ENCODE measurements at regions not wholly inside any gene's neighbourhood (a gene's known extent, or its start where the extent isn't known, plus 50 kb on each side); places are given as distances from the start of the nearest gene placed in this dataset.

DNA sequence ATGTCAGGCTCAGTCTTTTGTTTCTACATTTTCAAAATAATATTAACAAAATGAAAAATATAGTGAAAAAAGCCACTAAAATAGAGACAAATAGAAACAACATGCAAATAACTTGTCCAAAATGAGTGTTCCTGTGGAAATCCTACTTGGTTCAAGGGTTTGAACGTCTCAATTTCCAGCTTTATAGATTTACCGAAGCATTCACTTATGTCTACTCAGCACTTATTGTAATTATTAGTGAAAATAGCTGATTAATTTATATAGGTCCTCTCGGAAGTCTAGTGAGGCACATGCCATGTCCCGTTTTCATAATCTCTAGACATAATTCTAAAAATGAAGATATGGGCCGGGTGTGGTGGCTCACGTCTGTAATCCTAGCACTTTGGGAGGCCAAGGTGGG is 99.9 kb upstream of the NFIB start:
- TF ChIP-seq, protein P1, sequence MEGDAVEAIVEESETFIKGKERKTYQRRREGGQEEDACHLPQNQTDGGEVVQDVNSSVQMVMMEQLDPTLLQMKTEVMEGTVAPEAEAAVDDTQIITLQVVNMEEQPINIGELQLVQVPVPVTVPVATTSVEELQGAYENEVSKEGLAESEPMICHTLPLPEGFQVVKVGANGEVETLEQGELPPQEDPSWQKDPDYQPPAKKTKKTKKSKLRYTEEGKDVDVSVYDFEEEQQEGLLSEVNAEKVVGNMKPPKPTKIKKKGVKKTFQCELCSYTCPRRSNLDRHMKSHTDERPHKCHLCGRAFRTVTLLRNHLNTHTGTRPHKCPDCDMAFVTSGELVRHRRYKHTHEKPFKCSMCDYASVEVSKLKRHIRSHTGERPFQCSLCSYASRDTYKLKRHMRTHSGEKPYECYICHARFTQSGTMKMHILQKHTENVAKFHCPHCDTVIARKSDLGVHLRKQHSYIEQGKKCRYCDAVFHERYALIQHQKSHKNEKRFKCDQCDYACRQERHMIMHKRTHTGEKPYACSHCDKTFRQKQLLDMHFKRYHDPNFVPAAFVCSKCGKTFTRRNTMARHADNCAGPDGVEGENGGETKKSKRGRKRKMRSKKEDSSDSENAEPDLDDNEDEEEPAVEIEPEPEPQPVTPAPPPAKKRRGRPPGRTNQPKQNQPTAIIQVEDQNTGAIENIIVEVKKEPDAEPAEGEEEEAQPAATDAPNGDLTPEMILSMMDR (IDR thresholded peaks at IDR 0.05): no peak
- DNase-seq (ENCODE audit: low spot score) (no peak), ATAC-seq (ENCODE audit: low FRiP score) (no peak)

DNA sequence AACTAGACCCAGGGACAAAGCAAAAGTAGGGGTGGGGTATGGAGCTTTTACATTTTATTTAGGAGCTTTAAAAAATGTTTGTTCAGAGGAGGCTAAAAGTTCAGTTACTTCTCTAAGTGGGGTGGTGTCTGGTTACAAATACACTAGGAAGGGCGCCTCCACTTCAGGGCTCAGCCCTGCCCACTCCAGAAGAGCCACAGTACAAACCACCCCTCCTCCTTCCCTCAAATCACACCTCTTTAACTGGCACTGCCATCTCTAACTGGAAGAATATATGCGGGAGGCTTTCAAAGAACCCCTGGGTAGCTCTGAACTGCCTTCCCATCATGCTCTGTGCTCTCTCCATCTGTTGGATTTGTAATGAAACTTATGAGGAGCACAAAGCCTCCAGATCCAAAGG is 98.8 kb upstream of the NFIB start:
- DNase-seq (ENCODE audit: low spot score) (no peak), ATAC-seq (ENCODE audit: low FRiP score) (no peak)
- TF ChIP-seq, protein P1 (IDR thresholded peaks at IDR 0.05): no peak

DNA sequence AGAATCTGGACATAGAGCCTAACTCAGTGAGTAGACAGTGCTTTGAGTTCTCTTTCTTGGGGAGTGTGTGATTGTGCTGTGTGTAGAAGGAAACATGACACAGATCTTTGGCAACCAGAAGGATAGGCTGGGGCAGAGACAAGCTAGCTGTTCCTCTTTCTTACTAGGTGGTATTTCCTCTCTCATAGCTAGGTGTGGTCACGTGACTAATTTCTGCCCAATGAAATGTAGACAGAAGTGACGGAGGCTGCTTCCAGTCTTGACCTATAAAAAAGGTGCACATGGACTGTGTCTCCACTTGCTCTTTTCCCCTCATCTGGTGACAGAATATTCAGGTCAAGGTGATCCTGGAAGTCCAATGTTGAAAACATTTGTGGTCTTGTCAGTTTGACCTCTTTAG is 92.5 kb upstream of the NFIB start:
- ATAC-seq (ENCODE audit: low FRiP score) (no peak), DNase-seq (ENCODE audit: low spot score) (no peak)
- TF ChIP-seq, protein P1 (IDR thresholded peaks at IDR 0.05): no peak

DNA sequence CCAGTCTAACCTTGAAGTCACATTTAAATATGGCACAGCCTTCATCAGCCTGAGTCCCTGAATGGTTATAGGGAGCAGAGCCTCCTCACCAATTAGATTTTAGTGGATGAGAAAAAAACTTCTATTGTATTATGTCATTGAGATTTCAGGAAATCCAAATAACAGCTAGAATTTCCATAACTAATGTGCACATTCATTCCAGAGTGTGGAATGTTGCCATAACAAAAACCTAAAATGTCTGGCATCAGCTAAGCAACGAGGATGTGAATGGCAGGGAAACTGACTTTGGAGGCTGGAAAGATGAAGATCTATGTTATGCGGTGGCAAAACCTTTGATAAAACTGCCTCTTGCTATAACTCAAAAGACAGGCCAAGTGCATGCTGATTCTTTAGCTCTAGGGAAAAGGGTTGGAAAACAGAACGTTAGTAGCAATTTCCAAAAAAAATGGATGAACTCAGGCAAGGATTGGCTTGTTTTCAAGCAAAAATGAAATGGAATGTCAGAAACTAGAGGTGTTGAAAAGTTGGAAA is 91.3 kb upstream of the NFIB start:
- TF ChIP-seq, protein P1 (IDR thresholded peaks at IDR 0.05): no peak
- ATAC-seq (ENCODE audit: low FRiP score) (no peak), DNase-seq (ENCODE audit: low spot score) (no peak)

DNA sequence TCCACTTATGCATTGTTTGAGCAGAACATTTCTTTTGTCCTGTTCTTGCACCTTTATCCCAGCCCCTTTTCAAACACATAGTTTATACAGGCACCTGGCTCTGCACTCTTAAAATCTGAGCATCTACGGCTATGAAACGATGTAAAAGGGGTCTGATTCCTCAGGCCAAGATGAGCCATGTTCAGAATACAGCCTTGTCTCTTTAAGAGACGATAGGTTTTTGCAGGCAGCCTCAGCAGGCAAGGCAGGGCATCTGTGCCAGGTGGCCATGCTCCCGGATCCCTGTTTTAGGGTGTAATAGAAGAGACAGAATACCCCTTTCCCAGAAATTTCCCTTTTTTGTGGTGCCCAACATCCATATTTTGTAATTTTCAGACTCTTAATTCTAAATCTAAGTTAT is 89.1 kb upstream of the NFIB start:
- DNase-seq (ENCODE audit: low spot score) (no peak), ATAC-seq (ENCODE audit: low FRiP score) (no peak)
- TF ChIP-seq, protein P1 (IDR thresholded peaks at IDR 0.05): no peak

DNA sequence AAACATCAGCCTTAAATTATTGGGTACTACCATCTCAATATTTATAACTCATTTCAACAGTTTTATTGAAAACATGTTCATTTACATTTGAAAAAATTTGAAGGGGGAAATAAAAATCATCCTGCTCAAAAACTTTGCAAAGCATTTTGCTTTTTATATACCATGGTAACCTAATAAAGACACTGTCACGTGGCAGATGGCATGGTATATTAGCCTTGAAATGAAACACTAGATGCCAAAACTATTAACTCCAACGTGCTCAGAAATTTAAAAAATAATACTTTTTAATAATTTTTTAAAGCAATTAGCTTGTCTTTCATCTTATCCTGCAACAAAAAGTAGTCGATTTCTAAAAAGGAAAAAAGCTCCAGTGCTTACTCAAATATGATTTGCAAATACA is 88.6 kb upstream of the NFIB start:
- DNase-seq (ENCODE audit: low spot score): no peak

DNA sequence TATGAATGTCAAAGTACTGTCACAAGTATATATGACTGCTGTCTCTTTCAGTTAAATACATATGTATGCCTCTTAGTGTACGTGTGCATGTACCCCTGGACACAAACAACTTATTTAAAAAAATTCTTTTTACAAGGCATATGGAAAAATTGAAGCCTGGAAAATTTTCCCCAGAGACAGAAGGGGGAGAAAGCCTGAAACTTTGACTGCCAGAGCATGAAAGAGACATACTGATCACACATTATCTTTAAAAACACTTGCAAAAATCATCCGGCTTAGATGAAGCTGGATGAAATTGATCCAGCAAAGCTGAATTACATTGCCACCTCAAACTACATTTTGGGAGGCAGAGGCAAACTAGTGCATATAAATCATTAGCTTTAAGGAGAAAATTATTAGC is 88.0 kb upstream of the NFIB start:
- no peak for DNase-seq (ENCODE audit: low spot score)

More for the DNA sequence above, 88.6 kb upstream of the NFIB start:
- ATAC-seq (ENCODE audit: low FRiP score): no peak
- TF ChIP-seq, protein P1 (IDR thresholded peaks at IDR 0.05): no peak

More for the DNA sequence above, 88.0 kb upstream of the NFIB start:
- TF ChIP-seq, protein P1 (IDR thresholded peaks at IDR 0.05): no peak
- ATAC-seq (ENCODE audit: low FRiP score): no peak
